Activated CD8-positive, alpha-beta memory T cell treated with anti-CD3 and anti-CD28 coated beads for 36 hours (primary cell): ENCODE measurements at regions not wholly inside any gene's neighbourhood (a gene's known extent, or its start where the extent isn't known, plus 50 kb on each side); places are given as distances from the start of the nearest gene placed in this dataset.
"Not testable (repeated sequence)": the region's sequence is repeated elsewhere in the genome, so short reads cannot be mapped to it uniquely, and the experiment has no call there.

ENCODE experiments used
- CTCF ChIA-PET: fragments of 350-600 bp; sonication (Branson Sonifier 250); formaldehyde crosslinking; loops from one replicate; lab custom pipeline; 2021; ENCODE audit warnings: antibody characterized with exemption; lab: Charles Lee
- POLR2A ChIA-PET: fragments of 350-600 bp; sonication (Branson Sonifier 250); formaldehyde crosslinking; loops from one replicate; lab custom pipeline; 2021; ENCODE audit warnings: antibody characterized with exemption; lab: Charles Lee

DNA sequence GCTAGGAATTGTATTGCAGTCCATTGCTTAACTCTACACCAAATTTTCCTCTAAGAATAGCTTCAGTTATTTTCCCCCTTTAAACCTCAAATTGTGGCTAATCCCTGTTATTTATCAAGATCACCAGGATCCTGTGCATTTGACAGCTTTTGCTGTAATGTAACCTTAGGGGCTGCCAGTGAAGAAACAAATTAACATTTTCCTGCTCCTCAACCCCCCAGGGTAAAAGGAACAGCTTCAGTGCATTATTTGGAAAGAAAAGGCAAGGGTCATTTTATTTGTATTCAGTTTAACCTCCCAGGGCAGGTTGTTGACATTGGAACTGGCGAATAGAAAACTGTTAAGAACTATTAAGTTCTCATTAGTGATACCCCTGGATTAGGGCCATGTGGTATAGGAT, 57.0 kb downstream of the PCDH20 start:
- ChIA-PET CTCF (no interaction called here), POLR2A (no interaction called here)

DNA sequence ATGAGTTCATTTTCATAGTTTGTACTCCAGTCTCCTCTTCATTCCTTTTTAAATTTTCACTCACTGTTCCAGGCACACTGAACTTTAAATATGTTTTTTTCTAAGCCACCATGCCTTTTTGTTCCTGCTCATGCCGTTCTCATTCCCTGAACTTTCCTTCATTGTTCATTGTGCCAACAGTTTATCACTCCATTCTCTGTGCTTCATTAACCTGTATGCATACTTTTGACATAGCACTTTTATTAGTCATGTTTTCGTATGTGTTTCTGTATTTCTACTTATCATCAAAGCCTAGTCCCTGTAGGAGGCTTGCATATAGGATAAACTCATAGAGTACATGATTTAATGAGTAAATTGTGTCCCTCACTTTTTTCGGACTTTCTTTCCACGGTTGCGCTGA, 65.3 kb downstream of the PCDH20 start:
- ChIA-PET CTCF (no interaction called here), POLR2A (no interaction called here)

DNA sequence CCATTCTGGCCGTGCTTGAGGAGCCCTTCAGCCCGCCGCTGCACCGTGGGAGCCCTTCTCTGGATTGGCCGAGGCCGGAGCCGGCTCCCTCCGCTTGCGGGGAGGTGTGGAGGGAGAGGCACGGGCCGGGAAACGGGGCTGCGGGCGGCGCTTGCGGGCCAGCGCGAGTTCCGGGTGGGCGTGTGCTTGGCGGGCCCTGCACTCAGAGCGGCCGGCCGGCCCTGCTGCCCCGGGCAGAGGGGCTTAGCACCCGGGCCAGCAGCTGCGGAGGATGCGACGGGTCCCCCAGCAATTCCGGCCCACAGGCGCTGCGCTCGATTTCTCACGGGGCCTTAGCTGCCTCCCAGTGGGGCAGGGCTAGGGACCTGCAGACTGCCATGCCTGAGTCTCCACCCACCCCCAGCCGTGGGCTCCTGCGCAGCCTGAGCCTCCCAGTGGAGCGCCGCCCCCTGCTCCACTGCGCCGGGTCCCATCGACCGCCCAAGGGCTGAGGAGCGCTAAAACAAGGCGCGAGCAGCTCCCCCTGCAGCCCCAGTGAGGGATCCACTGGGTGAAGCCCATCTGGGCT, 76.5 kb downstream of the PCDH20 start:
- CTCF ChIA-PET: no interaction called here
- POLR2A ChIA-PET: no interaction called here

DNA sequence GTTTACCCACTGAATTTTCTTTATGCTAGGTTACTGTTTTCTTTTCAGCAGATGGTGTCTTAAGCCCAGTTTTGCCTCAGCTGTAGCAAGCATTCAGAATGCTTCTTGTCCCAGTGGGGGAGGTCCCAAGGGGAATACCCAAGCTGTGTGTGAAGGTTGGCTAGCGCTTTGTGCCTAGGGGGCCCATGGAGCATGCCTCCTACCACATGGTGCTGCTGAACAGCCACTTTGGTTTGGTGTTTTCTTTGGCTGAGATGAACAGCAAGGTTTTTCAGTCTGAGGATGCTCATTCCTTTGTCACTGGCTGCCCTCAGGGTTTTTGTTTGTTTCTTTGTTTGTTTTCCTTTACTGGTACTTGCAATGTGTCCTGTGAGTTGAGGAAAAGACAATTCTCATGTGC, 99.0 kb downstream of the PCDH20 start:
- CTCF ChIA-PET: no interaction called here

DNA sequence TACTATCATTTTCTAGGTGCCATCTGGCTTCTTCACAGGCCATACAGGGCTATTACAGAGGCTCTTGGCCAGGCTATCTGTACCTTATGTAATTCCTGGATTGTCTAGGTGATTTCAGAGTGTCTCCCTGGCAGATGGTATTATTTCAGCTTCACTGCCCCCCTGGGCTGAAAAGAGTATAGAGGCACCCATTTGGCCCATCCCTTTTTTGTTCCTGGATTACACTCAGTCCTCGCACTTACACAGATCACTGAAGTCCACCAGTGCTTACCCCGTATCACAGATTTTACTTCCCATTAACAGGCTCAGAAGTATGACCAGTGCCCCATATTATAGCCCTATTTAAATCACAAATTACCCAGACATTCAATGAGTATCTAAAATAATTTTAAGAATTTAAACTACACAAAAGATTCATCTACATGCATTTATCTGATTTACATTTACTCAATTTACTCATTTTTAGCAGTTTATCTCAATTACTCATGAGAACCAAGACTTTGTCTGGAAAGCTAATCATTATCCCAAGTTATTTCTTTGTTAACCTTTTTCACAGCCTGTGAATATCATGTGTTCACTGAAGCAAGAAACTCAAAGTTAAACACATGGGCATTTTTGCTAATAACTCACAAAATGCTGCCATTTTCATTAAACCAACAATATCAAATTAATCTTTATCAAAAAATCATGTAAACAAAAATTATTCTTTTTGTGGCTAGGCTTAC, 121.0 kb downstream of the PCDH20 start:
- ChIA-PET POLR2A (no interaction called here), CTCF (no interaction called here)

More for the DNA sequence above, 99.0 kb downstream of the PCDH20 start:
- POLR2A ChIA-PET: no interaction called here

DNA sequence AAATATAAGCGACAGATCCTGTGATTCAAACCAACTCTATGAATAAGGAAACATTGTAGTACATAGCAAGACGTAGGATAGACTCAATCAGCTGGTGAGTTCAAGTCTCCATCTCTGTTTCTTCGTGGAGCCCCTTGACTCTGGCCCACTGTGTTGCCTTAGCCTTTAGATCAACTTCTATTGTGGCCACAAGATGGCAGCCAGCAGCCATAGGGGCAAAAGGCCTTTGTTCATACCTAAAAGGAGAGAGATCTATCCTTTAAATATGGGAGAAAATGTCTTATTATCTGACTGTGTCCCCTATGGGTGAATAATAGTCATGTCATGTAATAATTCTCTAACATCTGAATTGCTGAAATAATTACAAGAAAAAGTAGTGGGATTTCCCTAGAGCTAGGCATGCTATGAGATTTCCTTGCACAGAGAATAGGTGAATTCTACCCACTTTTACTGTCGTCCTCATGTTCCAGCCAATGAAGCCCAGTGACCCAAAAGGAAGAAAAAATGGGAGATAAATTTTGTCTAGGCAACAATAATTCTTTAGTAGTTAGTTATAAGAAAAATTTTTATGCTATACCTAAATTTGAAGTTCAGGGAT, 129.4 kb downstream of the PCDH20 start:
- CTCF ChIA-PET: no interaction called here
- POLR2A ChIA-PET: no interaction called here

DNA sequence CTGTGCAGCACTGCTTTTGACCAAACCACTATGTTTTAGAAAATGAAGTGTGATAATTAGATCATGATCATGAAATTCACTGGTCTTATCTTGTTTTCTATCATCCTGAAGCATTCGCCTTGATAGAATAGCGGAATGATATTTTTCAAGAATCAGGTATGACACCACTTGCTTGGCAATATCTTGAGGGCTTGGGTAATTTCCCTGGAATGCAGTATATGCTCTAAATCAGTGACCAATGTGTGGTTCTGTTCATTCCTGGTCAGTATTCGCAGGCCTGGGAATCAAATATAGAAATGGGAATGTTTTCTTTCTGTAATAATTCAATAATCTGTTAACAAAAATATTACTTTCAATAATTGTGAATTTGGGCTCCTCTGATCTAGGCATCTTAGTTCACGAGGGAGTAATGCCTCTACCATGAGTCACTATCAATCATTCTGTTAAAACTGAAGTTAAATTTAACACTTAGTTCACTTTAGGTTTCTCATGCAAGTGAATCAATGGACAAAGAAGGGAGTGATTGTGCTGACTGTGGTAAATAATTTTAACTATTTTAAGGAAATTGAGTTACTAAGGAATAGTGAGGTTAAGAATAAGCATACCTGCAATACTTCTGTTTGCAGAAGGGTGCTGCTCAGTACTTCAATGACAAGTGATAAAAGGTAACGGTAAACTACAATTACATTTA, 137.9 kb downstream of the PCDH20 start:
- ChIA-PET POLR2A (no interaction called here), CTCF (no interaction called here)

DNA sequence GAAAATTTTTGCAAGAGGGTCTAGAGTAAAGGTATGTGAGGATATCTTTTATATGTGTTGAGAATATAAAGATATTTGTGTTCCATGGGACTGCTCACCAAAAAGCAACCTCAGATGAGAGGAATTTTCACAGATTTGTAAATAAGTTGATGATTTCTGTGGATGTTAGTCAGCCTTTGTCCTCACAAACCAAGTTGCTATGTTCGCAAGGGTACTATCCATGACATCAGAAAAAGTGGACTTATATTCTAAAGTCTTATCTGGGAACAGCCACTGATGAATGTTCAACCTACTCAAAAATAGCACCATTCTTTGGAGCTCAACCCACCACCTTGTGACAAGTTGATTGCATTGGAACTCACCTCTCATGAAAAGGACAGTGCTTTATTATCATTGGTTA, 138.6 kb downstream of the PCDH20 start:
- ChIA-PET POLR2A (no interaction called here), CTCF (no interaction called here)

DNA sequence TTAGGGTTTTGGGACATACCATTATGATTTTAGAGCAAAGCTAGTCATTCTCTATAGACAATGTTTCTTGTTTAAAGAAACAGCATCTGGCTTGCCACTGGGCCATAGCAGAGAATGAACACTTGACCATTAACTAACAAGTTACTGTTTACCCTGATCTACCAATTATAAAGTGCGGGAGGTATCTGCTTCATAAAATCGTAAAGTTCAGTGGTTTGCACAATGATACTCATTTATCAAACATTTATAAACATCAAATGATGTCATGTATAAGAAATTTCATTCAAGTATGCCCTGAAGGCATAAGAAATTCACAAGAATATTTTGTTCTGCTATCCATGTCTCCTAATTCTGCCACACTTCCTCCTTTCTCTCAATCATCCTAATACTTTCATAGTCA, 139.2 kb downstream of the PCDH20 start:
- ChIA-PET CTCF (no interaction called here), POLR2A (no interaction called here)

DNA sequence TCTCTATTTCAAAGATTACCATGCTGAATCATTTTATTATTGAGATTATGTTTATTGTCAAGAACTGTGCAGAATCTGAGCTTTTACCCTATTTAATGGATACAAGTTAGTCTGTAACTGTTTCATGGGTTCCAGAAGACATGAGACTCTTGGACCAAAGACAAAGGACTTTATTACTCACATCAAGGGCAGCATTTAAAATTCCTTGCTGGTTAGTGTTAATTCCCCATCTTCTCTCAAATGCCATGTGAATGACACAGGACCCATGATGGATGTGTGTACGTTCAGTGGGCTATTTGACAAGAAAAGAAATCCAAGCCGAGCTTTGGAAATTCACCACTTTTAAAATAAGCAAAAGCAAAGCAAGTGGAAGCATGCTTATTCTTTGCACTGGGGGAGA, 139.9 kb downstream of the PCDH20 start:
- POLR2A ChIA-PET: no interaction called here
- CTCF ChIA-PET: no interaction called here

DNA sequence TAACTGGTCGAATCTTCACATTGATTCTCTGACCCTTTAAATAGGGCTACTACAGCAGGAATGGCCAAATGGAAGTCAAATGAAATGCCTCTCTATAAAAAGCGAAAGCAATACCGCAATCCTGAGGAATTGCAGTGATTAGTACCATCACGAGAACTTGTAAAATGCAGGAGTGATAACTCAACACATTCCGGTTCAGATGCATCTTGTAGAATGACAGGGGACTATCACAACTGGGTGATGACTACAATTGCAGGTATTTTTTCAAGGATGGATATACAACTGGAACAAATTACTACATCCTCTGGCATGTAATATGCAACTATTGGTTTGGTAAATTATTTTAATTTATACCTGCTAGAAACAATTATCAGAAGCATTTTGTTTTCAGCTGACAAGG, 140.4 kb downstream of the PCDH20 start:
- ChIA-PET CTCF (no interaction called here), POLR2A (no interaction called here)

DNA sequence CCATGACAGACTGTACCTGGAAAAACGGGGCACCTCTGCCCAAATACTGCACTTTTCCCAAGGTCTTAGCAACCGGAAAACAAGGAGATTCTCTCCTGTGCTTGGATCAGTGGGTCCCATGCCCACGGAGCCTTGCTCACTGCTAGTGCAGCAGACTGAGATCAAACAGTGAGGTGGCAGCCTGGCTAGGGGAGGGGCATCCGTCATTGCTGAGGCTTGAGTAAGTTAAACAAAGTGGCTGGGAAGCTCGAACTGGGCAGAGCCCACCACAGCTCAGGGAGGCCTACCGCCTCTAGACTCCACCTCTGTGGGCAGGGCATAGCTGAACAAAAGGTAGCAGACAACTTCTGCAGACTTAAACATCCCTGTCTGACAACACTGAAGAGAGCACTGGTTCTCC, 148.8 kb downstream of the PCDH20 start:
- POLR2A ChIA-PET, CTCF ChIA-PET: not testable (repeated sequence)

DNA sequence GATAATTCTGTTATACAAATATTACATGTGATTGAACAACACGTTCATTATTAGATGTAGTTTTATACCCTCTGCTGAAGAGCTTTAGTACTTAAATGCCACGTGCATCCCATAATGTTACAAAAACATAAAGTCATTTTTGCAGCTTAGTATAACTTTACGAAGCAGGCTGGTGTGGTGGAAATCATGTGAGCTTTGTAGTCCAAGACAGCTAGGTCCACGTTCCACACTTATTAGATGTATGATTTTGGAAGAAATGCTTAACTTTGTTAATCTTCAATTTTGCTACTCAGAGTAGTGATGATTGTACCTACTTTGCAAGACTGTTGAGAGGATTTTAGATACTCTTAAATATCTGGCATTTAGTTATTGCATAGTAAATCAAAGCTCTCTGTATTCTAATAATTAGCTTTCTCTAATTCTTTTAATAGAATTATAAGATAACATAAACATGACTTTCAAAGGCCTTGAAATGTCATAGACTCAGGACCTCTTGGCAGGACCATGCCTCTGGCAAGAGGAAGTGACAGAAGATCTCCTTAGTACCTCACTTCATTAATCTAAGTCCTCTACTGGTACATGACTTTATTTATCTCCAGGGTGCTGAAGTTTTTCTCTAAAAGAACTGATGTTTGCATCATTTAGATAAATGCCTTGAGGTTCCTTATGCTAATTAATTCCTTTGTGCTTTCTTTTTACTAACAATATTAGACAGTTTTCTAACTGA, 153.7 kb downstream of the PCDH20 start:
- ChIA-PET POLR2A (no interaction called here), CTCF (no interaction called here)

DNA sequence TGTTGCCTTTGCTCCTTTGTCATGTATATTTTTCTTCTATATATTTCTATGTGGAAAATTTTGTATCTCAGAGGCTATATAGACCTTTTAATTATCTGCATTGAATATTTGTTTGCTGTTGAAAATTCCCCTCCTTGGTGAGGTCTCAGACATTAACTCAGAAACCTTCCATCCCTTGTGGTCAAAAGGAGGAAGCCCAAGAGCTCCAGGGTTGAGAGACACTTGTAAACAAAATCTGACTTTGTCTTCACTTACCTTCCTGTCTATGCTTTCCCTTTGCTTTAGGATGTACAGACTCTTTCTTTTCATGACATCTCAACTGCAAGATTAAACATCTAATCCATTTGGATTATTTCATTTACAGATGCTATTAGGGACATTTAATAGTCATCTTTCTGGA, 157.5 kb downstream of the PCDH20 start:
- CTCF ChIA-PET: no interaction called here
- POLR2A ChIA-PET: no interaction called here

DNA sequence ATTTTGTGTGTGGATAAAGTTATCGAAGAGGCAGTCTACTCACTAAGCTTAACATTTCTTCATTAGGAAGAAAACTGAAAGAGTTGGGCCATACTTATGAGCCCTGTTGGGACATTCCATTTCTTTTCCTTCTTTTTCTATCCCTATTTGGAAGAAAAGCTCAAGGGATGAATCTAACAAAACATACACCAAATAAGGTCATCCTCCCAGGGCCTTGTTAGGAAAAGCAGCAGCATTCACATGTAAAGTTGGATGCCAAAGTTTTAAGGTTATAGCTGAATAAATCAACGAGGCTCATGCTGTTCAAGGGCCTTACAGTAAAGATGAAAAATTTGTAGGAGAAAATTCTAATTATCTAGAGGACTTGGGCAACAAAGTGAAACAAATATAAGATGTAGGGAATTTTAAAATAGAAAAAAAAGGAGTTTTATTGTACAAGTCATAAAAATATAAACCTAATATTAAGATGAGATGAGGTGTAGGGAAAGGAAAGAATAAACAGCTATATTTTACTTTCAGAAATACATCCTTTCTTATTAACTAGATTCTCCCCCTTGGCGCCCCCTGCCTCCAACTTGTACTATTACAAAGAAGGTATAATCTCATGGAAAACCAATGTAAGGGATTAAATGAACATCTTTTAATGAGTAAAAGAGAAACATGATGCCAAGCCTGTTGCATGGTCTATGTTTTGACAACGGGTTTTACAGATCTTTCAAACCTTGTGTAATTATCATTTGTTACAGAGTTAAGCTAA, 160.4 kb downstream of the PCDH20 start:
- POLR2A ChIA-PET: no interaction called here
- CTCF ChIA-PET: no interaction called here

DNA sequence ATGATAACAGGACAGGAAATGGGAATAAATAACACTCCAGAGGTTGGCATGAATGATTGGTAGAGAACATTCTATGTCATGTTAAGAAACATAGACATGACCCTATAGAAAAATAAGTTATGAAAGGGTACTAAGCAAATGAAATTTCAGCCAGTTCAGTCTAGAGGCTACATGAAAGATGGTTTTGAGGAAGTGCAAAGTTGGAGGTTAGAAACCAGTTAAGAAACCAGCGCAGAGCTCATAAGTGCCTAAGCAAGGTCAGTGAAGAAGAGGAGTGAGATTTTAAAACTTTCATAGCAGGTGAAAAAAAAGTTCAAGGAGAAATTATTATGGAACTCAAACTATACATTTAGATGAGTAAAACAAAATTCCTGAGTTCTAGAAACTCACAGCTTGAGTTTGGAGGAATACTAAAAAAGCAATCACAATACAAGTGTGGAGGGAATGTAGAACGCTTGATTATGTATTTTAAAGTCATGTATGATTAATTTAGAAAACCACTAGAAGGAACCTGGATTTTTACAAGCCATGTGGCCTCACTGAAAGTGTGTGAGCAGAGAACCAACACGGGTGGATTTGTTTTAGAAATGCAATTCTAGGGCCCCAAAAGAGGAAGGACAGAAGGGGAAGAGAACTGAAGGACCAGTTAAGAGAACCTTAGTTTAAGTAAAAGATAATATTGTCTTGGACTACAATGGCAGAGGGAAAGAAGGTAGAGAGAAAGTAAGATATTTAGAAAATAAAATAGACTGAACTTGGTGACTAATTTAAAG, 162.4 kb downstream of the PCDH20 start:
- POLR2A ChIA-PET: no interaction called here
- CTCF ChIA-PET: no interaction called here

DNA sequence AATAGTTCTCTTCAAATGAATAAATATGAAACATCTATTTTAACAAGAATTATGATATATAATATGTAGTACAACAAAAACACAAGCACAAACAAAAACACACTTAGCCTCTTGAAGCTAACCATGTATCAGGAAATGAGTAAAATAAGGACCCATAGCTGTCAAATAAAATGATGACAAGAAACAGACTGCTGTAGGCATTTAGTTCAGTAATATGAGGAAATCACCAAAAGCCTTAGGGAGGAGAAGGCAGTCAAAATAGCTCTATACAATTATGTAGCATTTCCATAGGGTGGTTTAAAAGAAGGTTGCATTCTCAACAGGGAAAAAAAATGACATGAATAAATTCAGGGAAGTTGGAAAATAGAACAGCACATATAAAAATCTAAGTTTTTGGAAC, 163.4 kb downstream of the PCDH20 start:
- CTCF ChIA-PET: no interaction called here
- POLR2A ChIA-PET: no interaction called here

DNA sequence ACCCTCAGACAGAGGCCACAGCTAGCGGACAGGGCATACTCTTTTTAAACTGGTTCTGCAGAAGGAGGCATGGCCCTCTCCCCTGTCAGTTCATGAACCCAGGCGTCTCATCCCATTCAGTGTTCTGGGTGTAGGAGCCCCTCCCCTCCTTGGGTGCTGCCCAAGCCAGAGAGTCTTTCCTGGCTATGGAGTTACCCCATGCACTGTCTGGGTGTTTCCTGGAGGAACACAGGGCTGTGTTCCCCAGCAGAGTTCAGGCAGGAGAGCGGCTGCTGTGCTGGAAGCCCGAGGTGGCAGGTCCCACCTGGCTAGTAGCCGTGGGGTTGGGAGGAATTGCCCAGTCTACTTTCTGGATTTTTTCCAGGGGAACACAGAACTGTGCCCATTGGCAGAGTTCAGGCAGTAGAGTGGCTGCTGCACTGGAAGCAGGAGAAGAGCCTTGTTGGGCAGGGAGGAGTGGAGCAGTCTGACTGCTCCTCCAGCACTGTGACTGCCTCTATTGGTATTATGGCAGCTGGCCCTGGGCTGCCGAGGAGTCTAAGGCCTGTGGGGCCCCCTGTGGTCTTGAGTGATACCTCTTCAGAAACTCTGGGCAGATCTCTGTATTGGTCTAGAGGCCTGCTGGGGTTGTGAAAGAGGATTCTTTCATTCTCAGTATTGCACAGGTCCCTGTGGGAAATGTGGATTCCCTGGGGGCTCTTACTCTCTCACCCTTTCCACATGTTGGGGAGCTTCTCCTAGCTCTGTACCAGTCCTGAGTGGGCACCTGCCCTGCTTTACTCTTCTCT, 168.3 kb downstream of the PCDH20 start:
- POLR2A ChIA-PET: no interaction called here
- CTCF ChIA-PET: no interaction called here
